ENCODE measurements at regions not wholly inside any gene's neighbourhood (a gene's known extent, or its start where the extent isn't known, plus 50 kb on each side); places are given as distances from the start of the nearest gene placed in this dataset.

GRCh38 chr16:13568803-13569202 lies 351.2 kb upstream of the ERCC4 start:
- DNase-seq (ENCODE audit: low read depth), result no peak
- no peak overlapping the region for H3K4me3 ChIP-seq (ENCODE audit: low read depth, low read length)
- in situ Hi-C loops (cut with HindIII; ENCODE audit: low sequenced_read_pairs), result no loop called here
- no peak for TF ChIP-seq CTCF (IDR thresholded peaks at IDR 0.05; ENCODE audit: low read depth, low read length, missing control alignments)

- TF ChIP-seq CTCF (IDR thresholded peaks at IDR 0.05; ENCODE audit: low read depth, low read length, missing control alignments), result no peak
- DNase-seq (ENCODE audit: low read depth), result no peak
- H3K4me3 ChIP-seq (ENCODE audit: low read depth, low read length), result no peak overlapping the region
- in situ Hi-C loops (cut with HindIII; ENCODE audit: low sequenced_read_pairs), result no loop called here
These were observed 350.0 kb upstream of the ERCC4 start for GRCh38 chr16:13569986-13570385.

GRCh38 chr16:13571036-13571435 lies 348.9 kb upstream of the ERCC4 start:
- in situ Hi-C loops (cut with HindIII; ENCODE audit: low sequenced_read_pairs), result no loop called here
- no peak overlapping the region for H3K4me3 ChIP-seq (ENCODE audit: low read depth, low read length)
- DNase-seq (ENCODE audit: low read depth), result no peak
- no peak for TF ChIP-seq CTCF (IDR thresholded peaks at IDR 0.05; ENCODE audit: low read depth, low read length, missing control alignments)

GRCh38 chr16:13573903-13574302 lies 346.1 kb upstream of the ERCC4 start:
- DNase-seq (ENCODE audit: low read depth), result no peak
- in situ Hi-C loops (cut with HindIII; ENCODE audit: low sequenced_read_pairs), result no loop called here
- no peak overlapping the region for H3K4me3 ChIP-seq (ENCODE audit: low read depth, low read length)
- no peak for TF ChIP-seq CTCF (IDR thresholded peaks at IDR 0.05; ENCODE audit: low read depth, low read length, missing control alignments)

- no peak for DNase-seq (ENCODE audit: low read depth)
- no peak overlapping the region for H3K4me3 ChIP-seq (ENCODE audit: low read depth, low read length)
- no peak for TF ChIP-seq CTCF (IDR thresholded peaks at IDR 0.05; ENCODE audit: low read depth, low read length, missing control alignments)
- in situ Hi-C loops (cut with HindIII; ENCODE audit: low sequenced_read_pairs), result no loop called here
These were observed 333.9 kb upstream of the ERCC4 start for GRCh38 chr16:13586051-13586450.

GRCh38 chr16:13587181-13587580 lies 332.8 kb upstream of the ERCC4 start:
- in situ Hi-C loops (cut with HindIII; ENCODE audit: low sequenced_read_pairs), result no loop called here
- no peak for DNase-seq (ENCODE audit: low read depth)
- no peak for TF ChIP-seq CTCF (IDR thresholded peaks at IDR 0.05; ENCODE audit: low read depth, low read length, missing control alignments)
- H3K4me3 ChIP-seq (ENCODE audit: low read depth, low read length), result no peak overlapping the region

GRCh38 chr16:13594823-13595222 lies 325.1 kb upstream of the ERCC4 start:
- in situ Hi-C loops (cut with HindIII; ENCODE audit: low sequenced_read_pairs), result no loop called here
- H3K4me3 ChIP-seq (ENCODE audit: low read depth, low read length), result no peak overlapping the region
- no peak for TF ChIP-seq CTCF (IDR thresholded peaks at IDR 0.05; ENCODE audit: low read depth, low read length, missing control alignments)
- no peak for DNase-seq (ENCODE audit: low read depth)
